Stomach (tissue), 4 donors: ENCODE measurements at regions not wholly inside any gene's neighbourhood (a gene's known extent, or its start where the extent isn't known, plus 50 kb on each side); places are given as distances from the start of the nearest gene placed in this dataset.
"Not testable (repeated sequence)": the region's sequence is repeated elsewhere in the genome, so short reads cannot be mapped to it uniquely, and the experiment has no call there.

ENCODE experiments used
- CTCF ChIP-seq, 7 experiments: fragments of 450-650 bp in 4 of 7; fragments of 200-600 bp in 3 of 7; sonication (generic) in 3 of 7; IDR thresholded peaks; one replicate each; pipeline ENCODE4 v1.5.1; 2016 to 2019; ENCODE audit warnings: antibody characterized with exemption in 7 of 7, control low read depth in 2 of 7, mild to moderate bottlenecking in 1 of 7
- EP300 ChIP-seq: sonication (generic); formaldehyde crosslinking; IDR thresholded peaks from one replicate; pipeline ENCODE4 v1.6.1; 2017; ENCODE audit warnings: antibody characterized with exemption
- POLR2A ChIP-seq, 4 donors: fragments of 450-650 bp; IDR thresholded peaks; one replicate each; pipeline ENCODE4 v1.6.1; 2016; ENCODE audit warnings: antibody characterized with exemption in 4 of 4, control low read depth in 2 of 4, mild to moderate bottlenecking in 1 of 4, moderate library complexity in 1 of 4
- POLR2AphosphoS5 ChIP-seq, 3 donors: sonication (generic); formaldehyde crosslinking; IDR thresholded peaks; one replicate each; pipeline ENCODE4 v1.6.1; 2016; ENCODE audit warnings: antibody characterized with exemption in 3 of 3

- TF ChIP-seq POLR2A (IDR thresholded peaks at IDR 0.05); CTCF (IDR thresholded peaks at IDR 0.05); POLR2AphosphoS5 (IDR thresholded peaks at IDR 0.05); EP300: not testable (repeated sequence)
Observed at GRCh38 chr16:82275349-82275748, 105.3 kb upstream of the MPHOSPH6 start.
